ENCODE measurements at regions not wholly inside any gene's neighbourhood (a gene's known extent, or its start where the extent isn't known, plus 50 kb on each side); places are given as distances from the start of the nearest gene placed in this dataset.

- H3K79me2 ChIP-seq (ENCODE audit: control insufficient read depth, insufficient read depth, low read length, poor library complexity) = no peaks in the 10 kb centered on the region
- H3K27ac ChIP-seq (ENCODE audit: low read depth, low read length) = no peak overlapping the region
- no peak overlapping the region for H3K9ac ChIP-seq (ENCODE audit: low read length)
- no peaks in the 10 kb centered on the region for H3K79me1 ChIP-seq (ENCODE audit: low read length)
- H3K9me3 ChIP-seq (ENCODE audit: insufficient read depth, low read depth, low read length) = no peaks in the 10 kb centered on the region
- no peak overlapping the region for H2AK5ac ChIP-seq (ENCODE audit: low read length)
- no peak overlapping the region for H2AFZ ChIP-seq (ENCODE audit: insufficient read depth, low read length, poor library complexity)
- H4K8ac ChIP-seq (ENCODE audit: low read depth, low read length) = no peak overlapping the region
- no peak overlapping the region for H3K4me2 ChIP-seq (ENCODE audit: low read length)
- no peak overlapping the region for H3K18ac ChIP-seq (ENCODE audit: low read length)
- H2BK120ac ChIP-seq (ENCODE audit: insufficient read depth, low read length, poor library complexity) = no peak overlapping the region
- H4K91ac ChIP-seq (ENCODE audit: low read depth, low read length) = no peak overlapping the region
- H3K4ac ChIP-seq (ENCODE audit: low read depth, low read length) = no peak overlapping the region
- no peak overlapping the region for H3K23ac ChIP-seq (ENCODE audit: low read length)
- no peaks in the 10 kb centered on the region for H3K4me1 ChIP-seq (ENCODE audit: control insufficient read depth in 1 of 2, insufficient read depth in 2 of 2, low read length in 2 of 2)
- no peak for DNase-seq
- no peaks in the 10 kb centered on the region for H3K36me3 ChIP-seq (ENCODE audit: control insufficient read depth in 1 of 2, insufficient read depth in 2 of 2, low read length in 2 of 2)
- H3K14ac ChIP-seq (ENCODE audit: low read length) = no peak overlapping the region
- no peak overlapping the region for H2BK5ac ChIP-seq (ENCODE audit: low read depth, low read length, poor library complexity)
- no peaks in the 10 kb centered on the region for H3K27me3 ChIP-seq (ENCODE audit: insufficient read depth, low read length)
- no peak overlapping the region for H3K4me3 ChIP-seq (ENCODE audit: low read depth, low read length)
- H2BK12ac ChIP-seq (ENCODE audit: low read length) = no peak overlapping the region
- H4K12ac ChIP-seq (ENCODE audit: low read depth, low read length) = no peak overlapping the region
- WGBS (ENCODE audit: extremely low coverage, insufficient coverage, insufficient read length) = no CpG with 5 or more reads among the region's 5 CpGs
Measured at GRCh38 chr5:125290935-125291334, 544.5 kb upstream of the ZNF608 start.

GRCh38 chr5:125291447-125291846, 545.0 kb upstream of the ZNF608 start:
- no peak overlapping the region for H4K12ac ChIP-seq (ENCODE audit: low read depth, low read length)
- H2BK5ac ChIP-seq (ENCODE audit: low read depth, low read length, poor library complexity) = no peak overlapping the region
- H3K4me3 ChIP-seq (ENCODE audit: low read depth, low read length) = no peak overlapping the region
- H4K91ac ChIP-seq (ENCODE audit: low read depth, low read length) = no peak overlapping the region
- H3K36me3 ChIP-seq (ENCODE audit: control insufficient read depth in 1 of 2, insufficient read depth in 2 of 2, low read length in 2 of 2) = no peaks in the 10 kb centered on the region
- no peak overlapping the region for H2BK12ac ChIP-seq (ENCODE audit: low read length)
- no peak overlapping the region for H3K18ac ChIP-seq (ENCODE audit: low read length)
- DNase-seq = no peak
- H3K79me1 ChIP-seq (ENCODE audit: low read length) = no peaks in the 10 kb centered on the region
- no CpG with 5 or more reads among the region's 4 CpGs for WGBS (ENCODE audit: extremely low coverage, insufficient coverage, insufficient read length)
- no peak overlapping the region for H3K9ac ChIP-seq (ENCODE audit: low read length)
- H3K4ac ChIP-seq (ENCODE audit: low read depth, low read length) = no peak overlapping the region
- H3K4me1 ChIP-seq (ENCODE audit: control insufficient read depth in 1 of 2, insufficient read depth in 2 of 2, low read length in 2 of 2) = no peaks in the 10 kb centered on the region
- H2BK120ac ChIP-seq (ENCODE audit: insufficient read depth, low read length, poor library complexity) = no peak overlapping the region
- H3K14ac ChIP-seq (ENCODE audit: low read length) = no peak overlapping the region
- no peaks in the 10 kb centered on the region for H3K79me2 ChIP-seq (ENCODE audit: control insufficient read depth, insufficient read depth, low read length, poor library complexity)
- H3K27ac ChIP-seq (ENCODE audit: low read depth, low read length) = no peak overlapping the region
- H3K4me2 ChIP-seq (ENCODE audit: low read length) = no peak overlapping the region
- H2AFZ ChIP-seq (ENCODE audit: insufficient read depth, low read length, poor library complexity) = no peak overlapping the region
- no peaks in the 10 kb centered on the region for H3K9me3 ChIP-seq (ENCODE audit: insufficient read depth, low read depth, low read length)
- H4K8ac ChIP-seq (ENCODE audit: low read depth, low read length) = no peak overlapping the region
- H3K27me3 ChIP-seq (ENCODE audit: insufficient read depth, low read length) = no peaks in the 10 kb centered on the region
- no peak overlapping the region for H2AK5ac ChIP-seq (ENCODE audit: low read length)
- H3K23ac ChIP-seq (ENCODE audit: low read length) = no peak overlapping the region

- no peak overlapping the region for H2BK120ac ChIP-seq (ENCODE audit: insufficient read depth, low read length, poor library complexity)
- no peak overlapping the region for H3K4ac ChIP-seq (ENCODE audit: low read depth, low read length)
- no peak overlapping the region for H3K4me3 ChIP-seq (ENCODE audit: low read depth, low read length)
- H3K9ac ChIP-seq (ENCODE audit: low read length) = no peak overlapping the region
- H2AK5ac ChIP-seq (ENCODE audit: low read length) = no peak overlapping the region
- no peak overlapping the region for H2BK12ac ChIP-seq (ENCODE audit: low read length)
- H2AFZ ChIP-seq (ENCODE audit: insufficient read depth, low read length, poor library complexity) = no peak overlapping the region
- H3K9me3 ChIP-seq (ENCODE audit: insufficient read depth, low read depth, low read length) = no peaks in the 10 kb centered on the region
- H3K79me1 ChIP-seq (ENCODE audit: low read length) = no peaks in the 10 kb centered on the region
- H2BK5ac ChIP-seq (ENCODE audit: low read depth, low read length, poor library complexity) = no peak overlapping the region
- no peak overlapping the region for H4K8ac ChIP-seq (ENCODE audit: low read depth, low read length)
- no peak overlapping the region for H4K12ac ChIP-seq (ENCODE audit: low read depth, low read length)
- DNase-seq = peak in 1 of 2 donors; percentile 28
- H3K79me2 ChIP-seq (ENCODE audit: control insufficient read depth, insufficient read depth, low read length, poor library complexity) = no peaks in the 10 kb centered on the region
- H3K23ac ChIP-seq (ENCODE audit: low read length) = no peak overlapping the region
- no peak overlapping the region for H3K4me2 ChIP-seq (ENCODE audit: low read length)
- no peak overlapping the region for H4K91ac ChIP-seq (ENCODE audit: low read depth, low read length)
- no peak overlapping the region for H3K18ac ChIP-seq (ENCODE audit: low read length)
- H3K27ac ChIP-seq (ENCODE audit: low read depth, low read length) = no peak overlapping the region
- no peaks in the 10 kb centered on the region for H3K4me1 ChIP-seq (ENCODE audit: control insufficient read depth in 1 of 2, insufficient read depth in 2 of 2, low read length in 2 of 2)
- H3K14ac ChIP-seq (ENCODE audit: low read length) = no peak overlapping the region
- no CpG with 5 or more reads among the region's 1 CpG for WGBS (ENCODE audit: extremely low coverage, insufficient coverage, insufficient read length)
- H3K27me3 ChIP-seq (ENCODE audit: insufficient read depth, low read length) = no peaks in the 10 kb centered on the region
- H3K36me3 ChIP-seq (ENCODE audit: control insufficient read depth in 1 of 2, insufficient read depth in 2 of 2, low read length in 2 of 2) = no peaks in the 10 kb centered on the region
Measured at GRCh38 chr5:125293223-125293622, 546.8 kb upstream of the ZNF608 start.

- H3K18ac ChIP-seq (ENCODE audit: low read length) = no peak overlapping the region
- H3K9ac ChIP-seq (ENCODE audit: low read length) = no peak overlapping the region
- no peak overlapping the region for H3K4me3 ChIP-seq (ENCODE audit: low read depth, low read length)
- no peak overlapping the region for H2AK5ac ChIP-seq (ENCODE audit: low read length)
- H2AFZ ChIP-seq (ENCODE audit: insufficient read depth, low read length, poor library complexity) = no peak overlapping the region
- no peak overlapping the region for H3K27ac ChIP-seq (ENCODE audit: low read depth, low read length)
- H3K79me1 ChIP-seq (ENCODE audit: low read length) = no peaks in the 10 kb centered on the region
- no peak overlapping the region for H2BK5ac ChIP-seq (ENCODE audit: low read depth, low read length, poor library complexity)
- no peaks in the 10 kb centered on the region for H3K36me3 ChIP-seq (ENCODE audit: control insufficient read depth in 1 of 2, insufficient read depth in 2 of 2, low read length in 2 of 2)
- DNase-seq = no peak
- H2BK12ac ChIP-seq (ENCODE audit: low read length) = no peak overlapping the region
- no peaks in the 10 kb centered on the region for H3K79me2 ChIP-seq (ENCODE audit: control insufficient read depth, insufficient read depth, low read length, poor library complexity)
- H3K4ac ChIP-seq (ENCODE audit: low read depth, low read length) = no peak overlapping the region
- no peak overlapping the region for H3K14ac ChIP-seq (ENCODE audit: low read length)
- no peaks in the 10 kb centered on the region for H3K9me3 ChIP-seq (ENCODE audit: insufficient read depth, low read depth, low read length)
- H4K12ac ChIP-seq (ENCODE audit: low read depth, low read length) = no peak overlapping the region
- H3K23ac ChIP-seq (ENCODE audit: low read length) = no peak overlapping the region
- H4K91ac ChIP-seq (ENCODE audit: low read depth, low read length) = no peak overlapping the region
- peaks cover 0 to 4% of the 10 kb centered on the region in 2 experiments for H3K4me1 ChIP-seq (ENCODE audit: control insufficient read depth in 1 of 2, insufficient read depth in 2 of 2, low read length in 2 of 2)
- no peak overlapping the region for H2BK120ac ChIP-seq (ENCODE audit: insufficient read depth, low read length, poor library complexity)
- no peak overlapping the region for H4K8ac ChIP-seq (ENCODE audit: low read depth, low read length)
- H3K27me3 ChIP-seq (ENCODE audit: insufficient read depth, low read length) = no peaks in the 10 kb centered on the region
- no CpG with 5 or more reads among the region's 4 CpGs for WGBS (ENCODE audit: extremely low coverage, insufficient coverage, insufficient read length)
- no peak overlapping the region for H3K4me2 ChIP-seq (ENCODE audit: low read length)
Measured at GRCh38 chr5:125293726-125294125, 547.3 kb upstream of the ZNF608 start.
